SK-N-MC (cell line): ENCODE measurements at regions not wholly inside any gene's neighbourhood (a gene's known extent, or its start where the extent isn't known, plus 50 kb on each side); places are given as distances from the start of the nearest gene placed in this dataset.

ENCODE experiments used
- DNase-seq: peaks from one replicate; pipeline ENCODE4 v3.0.0-alpha.2; 2011; ENCODE audit warnings: low read depth, low spot score
- H3K27ac ChIP-seq: fragments of 200-600 bp; sonication (generic); 2 replicates; pipeline ENCODE4 v1.5.1; 2016; ENCODE audit warnings: mixed run types
- H3K36me3 ChIP-seq: fragments of 200-600 bp; sonication (generic); 2 replicates; pipeline ENCODE4 v1.6.1; 2017; ENCODE audit warnings: antibody characterized with exemption, low read length, mixed read lengths; ENCODE audit not compliant: insufficient read depth
- H3K4me3 ChIP-seq: fragments of 200-600 bp; sonication (generic); 2 replicates; pipeline ENCODE4 v1.5.1; 2016
- H3K9ac ChIP-seq: fragments of 200-600 bp; sonication (generic); 2 replicates; pipeline ENCODE4 v1.8.0; 2017; ENCODE audit warnings: mixed run types, mixed read lengths; ENCODE audit not compliant: insufficient read length
- H3K9me3 ChIP-seq: fragments of 200-600 bp; sonication (generic); 2 replicates; pipeline ENCODE4 v1.6.1; 2017; ENCODE audit warnings: low read depth, mild to moderate bottlenecking, antibody characterized with exemption, low read length, moderate library complexity, mixed read lengths
- EZH2 ChIP-seq: fragments of 200-600 bp; sonication (generic); IDR thresholded peaks from one replicate; pipeline ENCODE4 v1.6.1; 2017; ENCODE audit warnings: antibody characterized with exemption
- FOXP2 ChIP-seq: optimal IDR thresholded peaks from 2 replicates; pipeline ENCODE3; 2011; ENCODE audit warnings: mild to moderate bottlenecking, moderate library complexity; ENCODE audit not compliant: insufficient read depth; ENCODE audit errors: extremely low read length, control extremely low read depth
- POLR2AphosphoS5 ChIP-seq: IDR thresholded peaks from 2 replicates; pipeline ENCODE4 v1.6.1; 2012; ENCODE audit warnings: mild to moderate bottlenecking, low read depth, low read length, borderline replicate concordance

DNA sequence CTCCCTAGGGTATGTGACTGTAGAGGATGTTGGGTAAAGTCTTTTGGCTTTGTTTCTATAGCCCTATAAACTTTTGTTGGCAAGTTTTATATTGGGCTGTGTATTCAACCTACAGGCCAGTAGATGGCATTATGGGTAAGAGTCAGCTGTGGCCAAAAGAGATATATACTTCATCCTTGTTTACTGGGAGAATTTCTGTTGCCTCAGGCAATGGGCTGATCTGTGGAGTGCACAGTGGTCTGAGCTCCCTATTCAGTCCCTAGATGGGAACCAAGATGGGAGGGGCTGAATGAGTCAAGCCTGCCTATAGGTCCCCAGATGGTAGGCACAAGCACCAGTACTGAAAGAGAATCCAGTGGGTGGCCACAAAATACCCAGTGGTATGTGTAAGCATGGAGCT, 580.6 kb downstream of the EPHA5 start:
- H3K36me3 ChIP-seq = no peaks in the 10 kb centered on the region
- peaks cover 3% of the 10 kb centered on the region; the same call in 1 of the 2 replicates for H3K9me3 ChIP-seq
- TF ChIP-seq EZH2 = no peak
- TF ChIP-seq FOXP2 = no peak
- no peak for TF ChIP-seq POLR2AphosphoS5
- no peak for DNase-seq
- H3K27ac ChIP-seq = no peak overlapping the region
- H3K4me3 ChIP-seq = no peak overlapping the region
- no peak overlapping the region for H3K9ac ChIP-seq

DNA sequence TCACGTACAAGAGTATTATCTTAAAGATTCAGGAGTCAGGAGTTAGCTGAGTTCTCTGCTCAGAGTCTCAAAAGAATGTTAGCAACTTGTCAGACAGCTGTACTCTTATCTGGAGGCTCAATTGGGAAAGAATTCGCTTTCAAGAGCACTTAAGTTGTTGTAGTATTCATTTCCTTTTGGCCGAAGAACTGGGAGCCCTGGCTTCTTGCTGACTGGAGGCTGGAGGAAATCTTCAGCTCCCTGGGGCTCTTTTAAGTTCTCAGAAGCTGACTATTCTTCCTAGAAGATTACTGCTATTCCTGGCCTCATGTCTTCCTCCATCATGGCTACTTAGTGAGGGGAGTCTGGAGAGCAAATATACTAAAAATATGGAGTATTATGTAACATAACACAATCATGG, 587.2 kb downstream of the EPHA5 start:
- Histone ChIP-seq H3K36me3 (no peaks in the 10 kb centered on the region), H3K9ac (no peak overlapping the region), H3K27ac (peak overlapping the region; percentile 23; the same call in 1 of the 2 replicates), H3K4me3 (no peak overlapping the region), H3K9me3 (peaks cover 3% of the 10 kb centered on the region; the same call in 1 of the 2 replicates)
- peak; percentile 45 for DNase-seq
- TF ChIP-seq EZH2 (no peak), FOXP2 (no peak), POLR2AphosphoS5 (no peak)

DNA sequence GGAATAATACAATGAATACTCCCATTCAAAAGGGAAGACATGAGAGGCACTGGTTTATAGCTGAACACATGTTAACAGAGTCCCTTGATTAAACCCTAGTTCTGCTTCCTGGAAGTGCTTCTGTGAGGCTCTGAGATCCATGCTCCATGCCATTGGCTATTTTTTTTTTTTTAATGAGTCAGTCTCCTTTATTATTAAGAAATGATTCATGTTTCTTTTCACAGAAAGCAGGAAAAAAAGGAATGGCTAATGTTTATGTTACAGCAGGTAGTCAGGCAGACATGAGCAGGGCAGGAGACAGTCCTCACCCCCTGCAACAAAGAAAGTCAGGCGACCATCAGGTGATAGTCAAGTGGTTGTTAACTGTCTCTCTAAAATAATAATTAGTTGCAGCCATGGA, 598.7 kb downstream of the EPHA5 start:
- TF ChIP-seq FOXP2 (no peak), POLR2AphosphoS5 (no peak), EZH2 (no peak)
- H3K27ac ChIP-seq = no peak overlapping the region
- no peak overlapping the region for H3K4me3 ChIP-seq
- DNase-seq = no peak
- H3K36me3 ChIP-seq = no peaks in the 10 kb centered on the region
- no peak overlapping the region for H3K9ac ChIP-seq
- no peaks in the 10 kb centered on the region for H3K9me3 ChIP-seq

DNA sequence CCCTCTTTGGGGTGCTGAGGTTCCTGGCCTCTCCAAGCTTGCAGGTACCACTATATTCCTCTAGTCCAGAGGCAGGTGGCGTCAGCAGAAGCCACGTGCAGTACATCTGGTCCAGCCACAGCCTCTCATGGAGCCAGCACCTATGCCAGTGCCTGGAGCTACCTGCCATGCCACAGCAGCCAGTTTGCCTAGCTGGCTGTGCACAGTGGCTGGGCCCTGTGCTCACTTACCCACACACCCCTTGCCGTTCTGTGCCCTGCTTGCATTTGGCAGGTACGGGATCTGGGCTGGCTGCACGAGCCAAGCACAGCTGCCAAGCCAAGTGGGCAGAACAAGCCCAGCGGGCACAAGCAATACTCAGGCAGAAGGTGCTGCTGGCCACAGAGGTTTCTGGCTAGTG, 601.1 kb downstream of the EPHA5 start:
- Histone ChIP-seq H3K9ac (no peak overlapping the region), H3K9me3 (no peaks in the 10 kb centered on the region), H3K36me3 (no peaks in the 10 kb centered on the region), H3K4me3 (no peak overlapping the region), H3K27ac (no peak overlapping the region)
- no peak for TF ChIP-seq POLR2AphosphoS5
- no peak for TF ChIP-seq EZH2
- no peak for TF ChIP-seq FOXP2
- DNase-seq = no peak

DNA sequence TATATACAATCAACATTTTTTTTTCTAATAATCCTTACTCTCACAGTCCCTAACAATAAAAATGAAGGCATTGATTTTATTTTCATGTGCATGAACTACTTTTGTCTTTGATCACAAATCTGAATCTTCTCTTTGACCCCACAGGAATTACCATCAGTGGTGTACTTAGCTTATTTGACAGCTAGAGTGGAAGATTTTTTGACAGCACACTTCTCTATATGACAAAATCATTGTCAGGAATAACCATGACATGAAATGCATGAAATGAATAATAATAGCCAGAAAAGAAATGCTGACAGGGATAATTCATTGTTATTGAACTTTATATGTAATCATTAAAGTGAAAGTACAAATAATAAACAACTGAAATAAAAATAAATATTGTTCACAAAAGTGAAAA, 604.2 kb downstream of the EPHA5 start:
- no peaks in the 10 kb centered on the region for H3K9me3 ChIP-seq
- H3K4me3 ChIP-seq = no peak overlapping the region
- no peak overlapping the region for H3K9ac ChIP-seq
- no peak for TF ChIP-seq FOXP2
- H3K36me3 ChIP-seq = no peaks in the 10 kb centered on the region
- no peak for DNase-seq
- H3K27ac ChIP-seq = no peak overlapping the region

DNA sequence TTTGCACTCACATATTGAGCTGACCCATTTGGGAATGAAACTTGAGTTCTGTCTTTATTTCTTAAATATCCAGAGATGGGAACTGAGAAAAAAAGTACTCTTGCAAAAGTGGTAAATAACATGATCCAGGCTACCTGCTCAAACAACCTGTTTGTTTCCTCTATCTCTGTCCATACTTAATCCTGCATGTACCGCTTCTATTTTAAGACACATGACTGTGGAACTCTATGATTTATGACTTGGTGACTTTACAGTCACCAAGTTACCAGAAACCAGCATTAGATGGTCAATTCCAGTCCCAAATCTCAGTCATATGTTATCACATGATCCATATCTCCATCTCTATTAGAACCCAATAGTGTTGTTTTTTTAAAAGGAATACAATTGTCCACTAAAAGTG, 606.7 kb downstream of the EPHA5 start:
- Histone ChIP-seq H3K9ac (no peak overlapping the region), H3K36me3 (no peaks in the 10 kb centered on the region), H3K4me3 (no peak overlapping the region), H3K27ac (no peak overlapping the region), H3K9me3 (no peaks in the 10 kb centered on the region)
- no peak for TF ChIP-seq EZH2
- TF ChIP-seq FOXP2 = no peak
- TF ChIP-seq POLR2AphosphoS5 = no peak
- DNase-seq = no peak

DNA sequence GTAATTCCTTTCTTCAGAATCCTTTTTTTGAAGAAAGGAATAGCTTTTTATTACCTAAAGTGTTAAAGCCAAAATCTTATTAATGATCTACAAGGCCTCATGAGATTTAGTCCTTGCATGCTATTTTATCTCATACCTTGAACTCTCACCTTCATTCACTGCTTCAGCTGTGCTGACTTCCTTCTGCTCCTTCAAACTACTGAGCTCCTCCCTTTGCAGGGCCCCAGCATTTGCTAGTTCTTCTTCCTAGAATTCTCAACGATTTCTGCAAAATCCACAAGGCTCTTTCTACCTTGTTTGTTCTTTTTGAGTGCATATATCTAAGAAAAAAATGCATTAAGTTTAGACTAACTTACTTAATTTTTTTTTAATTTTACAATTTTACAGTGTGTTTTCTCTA, 619.5 kb downstream of the EPHA5 start:
- Histone ChIP-seq H3K4me3 (no peak overlapping the region), H3K9me3 (no peaks in the 10 kb centered on the region), H3K9ac (no peak overlapping the region), H3K27ac (no peak overlapping the region), H3K36me3 (no peaks in the 10 kb centered on the region)
- TF ChIP-seq EZH2 = no peak
- no peak for TF ChIP-seq FOXP2
- TF ChIP-seq POLR2AphosphoS5 = no peak
- DNase-seq = no peak

DNA sequence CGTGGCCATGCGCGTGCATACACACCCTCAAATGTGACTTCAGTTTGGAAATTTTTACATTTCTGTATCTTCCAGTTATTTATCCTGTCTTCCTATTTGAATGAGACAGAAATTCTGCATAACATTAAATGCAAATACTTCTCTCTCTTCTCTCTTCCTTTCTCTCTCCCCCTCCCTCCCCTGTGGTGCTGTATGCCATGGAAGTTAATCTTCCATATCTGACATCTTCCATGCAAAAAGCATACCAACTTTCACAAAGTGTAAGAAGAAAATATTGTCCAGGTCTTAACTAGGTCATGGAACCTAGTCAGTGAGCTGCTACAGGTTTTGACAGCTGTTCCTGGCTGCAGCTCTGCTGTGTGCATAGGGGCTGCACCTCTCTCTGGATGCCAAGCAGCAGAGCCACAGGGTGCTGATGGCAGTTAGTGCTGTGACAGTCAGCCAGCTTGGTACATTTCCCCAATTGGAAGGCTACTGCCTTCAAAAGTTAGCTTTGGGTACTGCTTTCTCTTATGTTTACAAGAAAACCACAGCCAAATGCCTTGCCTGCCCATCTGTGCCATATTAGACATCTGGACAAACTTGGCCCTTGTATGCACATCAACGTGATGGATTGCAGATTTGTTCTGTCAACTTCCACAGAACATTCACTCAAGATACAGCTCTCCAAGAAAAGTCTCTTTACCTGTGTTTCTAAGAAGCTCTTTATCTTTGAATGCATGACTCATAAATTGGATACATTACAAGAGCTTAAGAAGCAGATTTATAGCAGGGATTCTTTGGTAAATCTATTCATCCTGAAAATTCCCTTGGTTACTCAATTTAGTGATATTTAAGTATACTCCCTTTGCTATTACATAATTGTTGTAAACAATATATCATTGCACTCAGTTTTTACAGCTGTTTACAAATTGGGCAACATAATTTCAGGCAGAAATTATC, 623.8 kb downstream of the EPHA5 start:
- TF ChIP-seq EZH2 = no peak
- no peak overlapping the region for H3K4me3 ChIP-seq
- H3K9ac ChIP-seq = no peak overlapping the region
- no peaks in the 10 kb centered on the region for H3K9me3 ChIP-seq
- DNase-seq = no peak
- H3K36me3 ChIP-seq = no peaks in the 10 kb centered on the region
- H3K27ac ChIP-seq = no peak overlapping the region

DNA sequence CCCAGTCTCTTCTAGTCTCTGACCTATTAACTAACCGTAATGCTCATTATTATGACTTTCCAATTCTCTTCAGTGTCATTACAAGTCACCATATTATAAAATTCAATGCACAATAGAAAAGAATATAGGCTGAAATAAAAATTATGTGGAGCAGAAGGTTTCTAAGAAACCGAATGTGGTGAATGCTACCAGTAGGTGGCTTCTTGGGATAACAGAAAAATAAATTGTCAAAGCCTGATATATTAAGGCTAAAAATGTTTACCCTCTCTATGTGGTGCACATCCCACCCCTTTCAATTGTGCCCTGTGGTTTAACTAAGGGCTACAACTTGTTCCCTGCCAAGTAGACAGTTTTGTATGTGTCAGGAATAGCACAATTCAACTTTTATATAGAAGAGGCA, 624.6 kb upstream of the TECRL start:
- no peak overlapping the region for H3K9ac ChIP-seq
- no peak overlapping the region for H3K4me3 ChIP-seq
- no peak overlapping the region for H3K27ac ChIP-seq
- no peaks in the 10 kb centered on the region for H3K36me3 ChIP-seq
- DNase-seq = no peak
- TF ChIP-seq FOXP2 = no peak
- H3K9me3 ChIP-seq = no peaks in the 10 kb centered on the region
